Ectodermal cell (in vitro differentiated cells): ENCODE measurements at regions not wholly inside any gene's neighbourhood (a gene's known extent, or its start where the extent isn't known, plus 50 kb on each side); places are given as distances from the start of the nearest gene placed in this dataset.

Experiments used
- H3K27ac ChIP-seq: 2 replicates; pipeline ENCODE4 v1.7.0; 2013; ENCODE audit warnings: mild to moderate bottlenecking, low read depth, low read length; ENCODE audit not compliant: insufficient read depth, poor library complexity, severe bottlenecking
- H3K27me3 ChIP-seq: 2 replicates; pipeline ENCODE4 v1.7.0; 2013; ENCODE audit warnings: mild to moderate bottlenecking, low read length; ENCODE audit not compliant: insufficient read depth, control insufficient read depth, poor library complexity, severe bottlenecking
- H3K36me3 ChIP-seq: one replicate; pipeline ENCODE4 v1.7.0; 2013; ENCODE audit warnings: low read length; ENCODE audit not compliant: control insufficient read depth, insufficient read depth
- H3K4me1 ChIP-seq: one replicate; pipeline ENCODE4 v1.7.0; 2013; ENCODE audit warnings: low read length; ENCODE audit not compliant: control insufficient read depth, insufficient read depth
- H3K4me3 ChIP-seq: 2 replicates; pipeline ENCODE4 v1.7.0; 2013; ENCODE audit warnings: low read depth, low read length, control low read depth; ENCODE audit not compliant: insufficient read depth
- H3K9me3 ChIP-seq: 2 replicates; pipeline ENCODE4 v1.7.0; 2013; ENCODE audit warnings: mild to moderate bottlenecking, low read length, moderate library complexity; ENCODE audit not compliant: control insufficient read depth
- WGBS, 2 experiments: methylation state at CpG; one replicate each; pipeline ENCODE4 v1.1.7; 2013; ENCODE audit warnings: missing lambda C conversion rate in 2 of 2; 5-methylcytosine and 5-hydroxymethylcytosine counted together

- no peak overlapping the region for H3K4me3 ChIP-seq
- 73 to 83% methylated on average over 7 to 8 of the region's 8 CpGs for WGBS, 2 experiments
- H3K4me1 ChIP-seq: peaks cover under 1% of the 10 kb centered on the region
- H3K9me3 ChIP-seq: no peaks in the 10 kb centered on the region
- H3K27ac ChIP-seq: no peak overlapping the region
- no peaks in the 10 kb centered on the region for H3K27me3 ChIP-seq
- H3K36me3 ChIP-seq: no peaks in the 10 kb centered on the region
Observed at GRCh38 chr1:93815366-93816110, 63.5 kb downstream of the DNTTIP2 start.

DNA sequence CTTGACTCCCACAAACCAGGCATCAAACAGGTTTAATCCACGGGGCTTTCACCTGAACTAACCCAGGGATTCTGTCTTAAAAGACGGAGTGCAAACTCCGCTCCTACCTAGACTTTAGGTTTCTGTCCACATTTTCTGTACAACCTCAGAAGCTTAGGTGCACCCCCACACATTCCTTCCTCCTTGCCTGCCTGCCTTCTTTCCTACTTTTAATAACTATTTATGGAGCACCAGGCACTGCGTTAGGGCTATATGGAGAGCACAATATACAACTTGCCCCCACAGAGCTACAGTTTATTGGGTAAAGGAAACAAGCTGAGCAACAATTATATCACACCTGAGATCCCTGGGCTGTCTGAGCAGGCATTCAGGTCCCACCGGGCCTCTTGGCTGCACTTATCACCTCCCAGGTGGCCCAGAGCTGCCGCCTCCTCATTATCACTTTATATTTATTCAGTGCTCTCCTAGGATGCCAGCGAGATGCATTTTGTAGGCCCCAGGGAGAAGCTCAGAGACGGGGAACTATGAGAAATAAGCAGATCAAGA lies 64.1 kb downstream of the DNTTIP2 start:
- Histone ChIP-seq H3K9me3 (no peaks in the 10 kb centered on the region), H3K27me3 (no peaks in the 10 kb centered on the region), H3K4me1 (no peaks in the 10 kb centered on the region), H3K36me3 (no peaks in the 10 kb centered on the region), H3K27ac (no peak overlapping the region), H3K4me3 (no peak overlapping the region)
- 59 to 61% methylated on average over 8 of the region's 8 CpGs for WGBS, 2 experiments

- H3K36me3 ChIP-seq: no peaks in the 10 kb centered on the region
- no peak overlapping the region for H3K4me3 ChIP-seq
- H3K27ac ChIP-seq: no peak overlapping the region
- no peaks in the 10 kb centered on the region for H3K9me3 ChIP-seq
- H3K27me3 ChIP-seq: no peaks in the 10 kb centered on the region
- WGBS, 2 experiments: 83 to 84% methylated on average over 7 of the region's 7 CpGs
- no peaks in the 10 kb centered on the region for H3K4me1 ChIP-seq
Observed at GRCh38 chr1:93814059-93814794, 64.8 kb downstream of the DNTTIP2 start.

DNA sequence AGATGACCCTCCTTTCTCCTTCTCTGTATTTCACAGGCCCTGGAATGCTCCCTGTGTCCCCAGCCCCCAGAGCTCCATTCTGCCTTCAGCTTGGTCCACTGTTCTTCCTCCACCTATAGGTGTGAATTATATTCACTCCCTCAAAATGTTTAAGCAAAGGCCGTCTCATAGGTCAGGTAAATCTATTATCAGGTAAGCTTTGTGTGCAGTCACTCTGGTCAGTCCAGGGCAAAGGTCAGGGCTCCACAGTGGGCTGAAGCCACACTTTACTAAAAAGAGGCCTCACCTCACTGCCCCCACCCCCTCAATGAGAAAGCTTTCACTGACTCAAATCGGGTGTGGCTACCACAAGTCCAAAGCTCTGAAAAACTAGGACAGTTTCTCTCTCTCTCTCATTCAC lies 65.9 kb downstream of the DNTTIP2 start:
- no peaks in the 10 kb centered on the region for H3K9me3 ChIP-seq
- no peak overlapping the region for H3K4me3 ChIP-seq
- no peaks in the 10 kb centered on the region for H3K4me1 ChIP-seq
- H3K27ac ChIP-seq: no peak overlapping the region
- WGBS, 2 experiments: 93 to 98% methylated on average over 1 to 2 of the region's 2 CpGs
- H3K27me3 ChIP-seq: no peaks in the 10 kb centered on the region
- H3K36me3 ChIP-seq: no peaks in the 10 kb centered on the region

DNA sequence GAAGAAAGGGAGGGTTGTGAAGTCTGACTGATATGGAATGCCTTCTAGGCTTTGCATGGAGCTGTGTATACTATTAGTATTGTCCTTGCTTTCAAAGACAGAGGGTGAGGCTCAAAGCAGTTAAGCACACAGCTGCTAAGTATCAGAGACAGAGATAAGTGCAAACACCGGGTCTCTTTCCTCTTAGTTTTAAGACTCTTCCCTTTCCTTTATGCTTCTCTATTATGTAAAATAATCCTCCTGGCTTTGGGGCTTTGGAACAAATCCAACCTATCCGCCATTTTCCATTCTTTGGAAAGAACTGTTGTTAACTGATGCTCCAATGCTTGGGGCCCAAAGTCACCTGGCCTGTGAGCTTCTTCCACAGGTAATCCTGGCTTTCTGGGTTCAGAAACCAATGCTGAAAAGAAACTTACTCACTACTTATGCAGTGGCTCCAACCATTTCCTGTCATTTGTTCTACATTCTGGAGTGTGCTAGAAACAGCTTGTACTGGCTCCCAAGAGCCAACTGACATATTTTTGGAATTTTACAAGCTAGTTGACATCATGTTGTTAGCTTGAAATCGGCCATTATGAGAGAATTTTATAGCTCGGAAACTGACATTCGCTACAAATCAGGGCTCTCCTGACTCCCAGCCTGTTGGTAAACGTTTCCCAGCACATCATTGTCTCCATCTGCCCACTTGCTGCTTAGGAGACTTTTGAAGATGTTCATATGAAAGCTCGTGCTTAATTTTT lies 67.5 kb downstream of the DNTTIP2 start:
- H3K9me3 ChIP-seq: no peaks in the 10 kb centered on the region
- H3K27ac ChIP-seq: no peak overlapping the region
- H3K36me3 ChIP-seq: no peaks in the 10 kb centered on the region
- no peaks in the 10 kb centered on the region for H3K27me3 ChIP-seq
- no peaks in the 10 kb centered on the region for H3K4me1 ChIP-seq
- WGBS, 2 experiments: 93 to 94% methylated on average over 6 to 7 of the region's 7 CpGs
- H3K4me3 ChIP-seq: no peak overlapping the region

GRCh38 chr1:93810316-93810715 lies 68.7 kb downstream of the DNTTIP2 start:
- no peaks in the 10 kb centered on the region for H3K9me3 ChIP-seq

GRCh38 chr1:93808871-93809270 lies 70.1 kb downstream of the DNTTIP2 start:
- Histone ChIP-seq H3K27me3 (no peaks in the 10 kb centered on the region), H3K9me3 (no peaks in the 10 kb centered on the region), H3K4me1 (no peaks in the 10 kb centered on the region), H3K27ac (no peak overlapping the region), H3K36me3 (no peaks in the 10 kb centered on the region), H3K4me3 (no peak overlapping the region)
- WGBS, 2 experiments: 96 to 99% methylated on average over 2 of the region's 2 CpGs

More at GRCh38 chr1:93810316-93810715, 68.7 kb downstream of the DNTTIP2 start:
- Histone ChIP-seq H3K4me3 (no peak overlapping the region), H3K27me3 (no peaks in the 10 kb centered on the region), H3K36me3 (no peaks in the 10 kb centered on the region), H3K4me1 (no peaks in the 10 kb centered on the region), H3K27ac (no peak overlapping the region)
- WGBS, 2 experiments: 95 to 99% methylated on average over 3 of the region's 3 CpGs

DNA sequence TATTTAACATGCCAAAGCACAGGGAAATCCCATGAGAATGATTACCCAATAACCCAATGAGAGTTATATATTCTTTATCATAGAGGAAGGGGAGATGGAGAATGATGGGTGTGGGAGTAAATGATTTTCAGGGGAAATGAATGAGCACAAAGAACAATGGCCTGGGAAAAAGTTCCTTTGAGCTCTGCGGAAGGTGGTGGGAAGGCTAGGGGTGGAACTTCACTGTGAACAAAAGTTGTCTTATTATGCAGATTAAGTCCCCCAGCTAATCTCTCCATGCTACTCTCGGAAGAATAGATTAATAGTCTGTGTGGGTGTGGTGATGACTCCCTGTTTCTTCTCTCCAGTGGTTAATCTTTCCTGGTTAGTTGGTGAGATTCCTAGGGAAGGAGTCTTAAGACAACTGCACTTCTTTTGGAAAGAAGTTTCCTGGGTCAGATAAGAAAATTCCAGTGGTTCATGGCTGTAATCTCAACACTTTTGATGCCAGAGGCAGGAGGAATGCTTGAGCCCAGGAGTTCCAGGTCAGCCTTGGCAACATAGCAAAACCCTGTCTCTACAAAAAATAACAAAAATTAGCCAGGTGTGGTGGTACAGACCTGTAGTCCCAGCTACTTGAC lies 71.6 kb downstream of the DNTTIP2 start:
- H3K36me3 ChIP-seq: no peaks in the 10 kb centered on the region
- H3K9me3 ChIP-seq: no peaks in the 10 kb centered on the region
- H3K27me3 ChIP-seq: no peaks in the 10 kb centered on the region
- H3K4me3 ChIP-seq: no peak overlapping the region
- H3K27ac ChIP-seq: no peak overlapping the region
- H3K4me1 ChIP-seq: no peaks in the 10 kb centered on the region
- WGBS, 2 experiments: 17 to 25% methylated on average over 1 to 2 of the region's 2 CpGs

DNA sequence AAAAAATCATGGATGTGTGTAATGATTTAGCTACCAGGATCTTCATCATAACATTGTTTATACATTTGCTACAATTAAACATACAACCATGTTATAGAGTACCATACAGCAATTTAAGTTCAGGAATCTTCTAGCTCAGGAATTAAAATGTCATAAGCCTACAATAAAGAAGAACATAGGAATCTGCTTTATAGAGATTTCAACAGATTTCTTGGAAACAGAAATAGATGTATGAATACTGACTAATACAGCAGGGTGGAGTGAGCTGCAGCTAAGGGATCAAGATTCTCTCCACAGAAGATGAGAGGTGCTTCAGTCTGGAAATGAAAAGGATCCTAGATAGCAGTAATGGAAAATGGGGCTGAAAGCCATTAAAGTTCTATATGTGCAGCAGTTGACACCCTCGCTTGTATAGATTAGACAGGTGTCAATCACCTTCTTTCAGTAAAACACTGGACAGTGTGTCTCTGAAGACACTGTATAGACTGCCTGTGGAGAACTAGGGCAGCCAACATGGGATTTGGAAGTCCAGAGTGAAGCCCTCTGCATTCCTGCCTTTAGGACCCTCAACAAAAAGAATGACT lies 73.9 kb downstream of the DNTTIP2 start:
- no peaks in the 10 kb centered on the region for H3K27me3 ChIP-seq
- H3K4me3 ChIP-seq: no peak overlapping the region
- H3K36me3 ChIP-seq: no peaks in the 10 kb centered on the region
- 91 to 93% methylated on average over 1 of the region's 1 CpG for WGBS, 2 experiments
- H3K27ac ChIP-seq: no peak overlapping the region
- H3K9me3 ChIP-seq: no peaks in the 10 kb centered on the region
- no peaks in the 10 kb centered on the region for H3K4me1 ChIP-seq
